Amygdala (tissue), 56 donors: ENCODE measurements at regions not wholly inside any gene's neighbourhood (a gene's known extent, or its start where the extent isn't known, plus 50 kb on each side); places are given as distances from the start of the nearest gene placed in this dataset.
"Not testable (repeated sequence)": the region's sequence is repeated elsewhere in the genome, so short reads cannot be mapped to it uniquely, and the experiment has no call there.

Experiments used
- DNase-seq, 56 donors: peaks; one replicate each; lab custom pipeline; 2025; lab: John Stamatoyannopoulos, UW

DNA sequence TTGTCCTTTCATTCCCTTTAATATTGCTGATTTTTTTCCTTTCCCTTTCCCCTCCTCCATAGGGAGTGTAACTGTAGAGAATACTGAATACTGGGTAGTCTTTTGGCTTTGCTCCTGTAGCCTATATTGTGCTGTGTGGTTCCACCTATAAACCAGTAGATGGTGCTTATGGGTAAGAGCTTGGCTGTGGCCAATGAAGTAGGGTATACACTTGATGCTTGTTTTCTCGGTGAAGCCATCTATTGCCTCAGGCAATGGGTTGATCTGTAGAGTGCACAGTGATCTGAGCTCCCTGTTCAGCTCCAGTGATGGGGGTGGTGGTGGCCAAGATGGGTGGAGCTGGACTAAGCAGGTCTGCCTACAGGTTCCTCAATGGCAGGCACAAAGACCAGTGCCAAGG, 203.3 kb upstream of the IMPG1 start:
- DNase-seq = no peak

DNA sequence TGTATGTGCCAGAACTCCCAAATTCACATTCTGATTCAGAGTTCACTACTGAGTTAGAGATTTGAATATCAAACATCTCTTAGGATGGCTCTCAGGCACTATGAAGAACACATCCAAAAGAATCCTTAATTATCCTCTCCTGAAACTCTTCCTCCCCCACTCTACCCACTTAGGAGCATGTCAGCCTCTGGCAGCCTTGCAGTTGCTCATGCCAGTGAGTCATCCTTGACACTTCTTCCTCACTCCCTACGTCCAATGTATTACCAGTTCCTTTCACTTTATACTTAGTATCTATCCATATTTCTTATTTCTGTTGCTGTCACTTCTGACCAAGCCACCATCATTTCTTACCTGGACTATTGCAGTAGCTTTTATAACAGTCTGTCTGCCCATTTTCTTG, 192.0 kb upstream of the IMPG1 start:
- DNase-seq = no peak

DNA sequence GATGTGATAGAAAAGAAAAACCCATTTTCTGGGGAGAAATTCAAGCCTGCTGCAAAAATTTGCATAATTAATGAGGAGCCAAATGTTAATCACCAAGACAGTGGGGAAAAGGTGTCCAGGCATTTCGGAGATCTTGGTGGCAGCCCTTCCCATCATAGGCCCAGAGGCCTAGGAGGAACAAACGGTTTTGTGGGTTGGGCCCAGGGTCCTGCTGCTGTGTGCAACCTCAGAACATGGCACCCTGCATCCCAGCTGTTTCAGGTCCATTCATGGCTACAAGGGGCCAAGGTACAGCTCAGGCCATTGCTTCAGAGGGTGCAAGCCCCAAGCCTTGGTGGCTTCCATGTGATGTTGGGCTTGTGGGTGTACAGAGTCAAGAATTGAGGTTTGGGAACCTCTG, 189.8 kb upstream of the IMPG1 start:
- no peak for DNase-seq

DNA sequence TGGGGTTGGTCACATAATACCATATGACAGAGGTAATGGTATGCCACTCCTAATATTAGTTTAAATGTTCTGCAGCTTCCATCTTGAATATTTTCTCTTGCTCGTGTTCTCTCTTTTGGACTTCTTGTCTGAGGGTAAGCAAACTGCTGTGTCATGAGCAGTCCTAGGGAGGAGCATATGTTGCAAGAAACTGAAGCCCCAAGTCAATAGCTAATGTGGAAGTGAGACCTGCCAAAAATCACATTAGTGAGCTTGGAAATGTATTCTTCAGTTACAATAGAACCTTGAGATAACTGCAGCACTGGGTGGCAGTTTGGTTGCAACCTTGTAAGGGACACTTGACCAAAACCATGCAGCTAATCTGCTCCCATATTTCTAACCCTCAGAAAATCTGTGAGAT, 178.2 kb upstream of the IMPG1 start:
- DNase-seq = no peak

DNA sequence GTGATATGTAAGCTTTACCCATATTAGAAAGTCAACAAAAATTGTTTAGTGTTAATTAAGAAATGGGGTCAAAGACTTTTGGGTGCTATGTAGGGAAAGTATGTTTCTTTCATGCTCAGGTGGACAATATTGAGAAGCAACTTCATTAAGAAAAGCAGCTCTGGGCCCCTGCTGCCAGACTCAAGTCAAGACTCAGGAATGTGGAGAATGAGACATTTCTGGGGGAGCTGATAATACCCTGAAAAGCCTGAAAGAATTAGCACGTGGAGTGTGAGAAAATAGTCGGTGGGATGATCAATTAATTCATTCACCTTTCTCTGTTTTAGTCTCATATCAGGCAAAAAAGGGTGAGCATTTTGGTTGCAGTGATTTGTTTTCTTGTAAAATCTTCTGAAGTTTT, 175.1 kb upstream of the IMPG1 start:
- DNase-seq = no peak

DNA sequence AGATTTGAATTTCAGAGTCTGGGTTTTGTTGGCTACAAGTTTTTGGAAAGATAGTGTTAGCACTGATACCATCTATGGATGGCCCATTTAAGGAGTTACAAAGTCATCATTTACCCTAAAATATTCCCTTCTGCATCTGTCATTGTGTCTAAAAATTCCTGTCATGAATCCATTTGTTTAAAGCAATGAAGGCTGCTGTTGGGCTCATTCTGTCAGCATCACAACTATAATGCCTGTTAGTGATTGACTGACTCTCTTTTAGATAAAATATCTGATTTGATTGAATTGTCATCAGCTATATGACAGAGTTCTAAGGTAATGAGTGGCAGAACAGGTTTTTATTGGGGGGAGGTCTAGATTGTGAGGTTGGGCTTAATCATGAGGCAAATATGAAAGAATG, 167.6 kb upstream of the IMPG1 start:
- DNase-seq = no peak

DNA sequence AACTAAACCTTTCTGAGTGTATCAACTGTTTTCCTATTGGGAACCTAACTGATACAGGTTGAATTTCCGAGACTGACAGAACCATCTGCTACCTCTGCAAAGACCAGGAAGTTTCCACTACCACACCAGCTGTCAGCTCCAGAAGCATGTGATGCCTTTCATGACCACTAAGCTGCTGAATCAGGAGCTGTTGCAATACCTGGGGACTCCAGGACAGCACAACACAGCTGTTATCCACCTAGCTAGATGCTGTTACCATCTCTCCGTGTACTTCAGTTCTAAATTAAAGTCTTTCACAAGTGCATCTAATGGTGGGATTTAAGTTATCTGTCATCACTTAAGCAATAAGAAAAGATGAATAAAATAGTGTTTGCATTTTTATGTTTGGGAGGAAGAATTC, 158.2 kb upstream of the IMPG1 start:
- DNase-seq = no peak

DNA sequence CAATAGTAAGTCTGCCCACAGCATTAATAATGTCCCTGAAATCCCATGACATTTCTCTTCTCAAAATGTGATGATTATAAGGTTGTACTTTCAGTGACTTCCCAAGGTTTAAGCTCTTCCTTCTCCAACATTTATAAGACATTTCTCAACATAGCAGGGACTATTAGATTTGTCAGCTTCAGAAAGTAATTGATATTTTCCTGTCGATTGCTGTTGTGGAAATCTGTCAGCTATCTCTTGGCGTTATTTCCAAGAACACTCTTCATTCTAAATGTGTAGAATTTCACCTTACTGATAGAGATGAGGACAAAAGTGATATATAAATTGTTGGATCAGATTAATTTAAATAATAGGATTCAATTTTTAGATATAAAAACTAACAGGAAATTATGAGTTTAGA, 149.7 kb upstream of the IMPG1 start:
- DNase-seq = no peak

DNA sequence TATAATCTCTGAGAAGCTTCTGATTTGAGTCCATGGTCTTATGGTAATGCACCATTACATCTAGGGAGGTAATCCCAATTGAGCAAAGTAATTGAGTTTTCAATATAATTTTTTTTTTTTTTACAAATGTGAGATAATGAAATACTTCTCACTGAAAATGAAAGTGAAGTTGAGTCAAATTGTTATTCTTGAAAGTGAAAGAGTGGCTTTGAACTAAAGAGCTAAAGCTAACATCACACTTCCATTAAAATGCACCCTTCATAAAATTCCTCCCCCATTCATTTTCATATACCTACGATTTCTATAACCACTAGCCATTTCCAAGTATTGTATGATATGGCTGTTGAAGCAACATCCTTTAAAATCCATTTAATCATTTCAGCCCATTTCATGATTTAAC, 149.1 kb upstream of the IMPG1 start:
- DNase-seq = no peak

DNA sequence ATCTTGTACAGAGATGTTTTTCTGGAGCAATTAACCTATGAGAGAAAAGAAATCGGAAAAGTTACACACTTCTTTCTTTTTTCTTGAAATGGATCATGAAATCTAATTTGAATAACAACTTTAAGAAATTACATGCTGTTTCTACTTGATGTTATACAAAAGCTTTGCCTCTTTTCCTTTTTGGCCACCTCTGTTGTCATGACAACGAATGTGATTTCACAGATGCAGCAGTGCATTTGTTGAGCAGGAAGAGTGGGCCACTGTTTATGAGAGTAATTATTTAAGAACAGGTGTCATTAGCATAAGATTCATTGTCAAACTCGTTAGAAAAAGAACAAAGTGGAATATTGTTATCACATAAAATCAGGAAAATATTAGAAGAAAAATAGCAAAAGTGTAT, 148.3 kb upstream of the IMPG1 start:
- DNase-seq = peak in 3 of 56 donors; percentile 0 to 17 (median 4)

DNA sequence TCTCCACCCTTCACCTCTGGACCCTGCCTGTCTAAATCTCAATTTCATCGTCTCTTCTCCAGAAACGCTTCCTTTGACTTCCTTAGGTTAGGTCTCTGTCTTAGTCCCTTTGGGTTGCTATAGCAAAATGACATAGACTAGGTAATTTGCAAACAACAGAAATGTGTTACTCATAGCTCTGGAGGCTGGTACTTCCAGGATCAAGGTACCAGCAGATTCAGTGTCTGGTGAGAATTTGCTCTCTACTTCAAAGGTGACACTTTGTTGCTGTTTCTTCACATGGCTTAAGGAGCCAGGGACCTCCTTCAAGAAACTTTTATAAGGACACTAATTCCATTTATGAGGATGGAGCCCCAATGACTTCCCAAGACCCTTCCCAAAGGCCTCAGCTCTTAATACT, 145.1 kb upstream of the IMPG1 start:
- no peak for DNase-seq

DNA sequence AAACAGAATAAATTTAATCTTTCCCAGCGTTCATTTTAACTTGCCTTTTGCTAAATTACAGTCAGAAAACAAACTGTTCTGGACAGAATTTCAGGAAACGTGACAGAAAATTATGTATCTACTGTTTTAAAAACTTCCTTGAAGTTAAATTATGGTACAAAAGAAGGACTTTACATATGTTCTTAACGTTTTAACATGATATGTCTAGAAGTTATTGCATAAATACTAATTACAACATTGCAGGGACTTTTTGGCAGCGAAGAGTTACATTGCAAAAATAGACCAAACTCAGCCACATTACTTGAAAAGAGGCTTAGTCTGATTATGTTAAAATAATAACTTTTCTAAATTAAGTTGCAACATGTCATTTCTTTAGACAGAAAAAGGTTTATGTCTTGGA, 142.1 kb upstream of the IMPG1 start:
- no peak for DNase-seq

DNA sequence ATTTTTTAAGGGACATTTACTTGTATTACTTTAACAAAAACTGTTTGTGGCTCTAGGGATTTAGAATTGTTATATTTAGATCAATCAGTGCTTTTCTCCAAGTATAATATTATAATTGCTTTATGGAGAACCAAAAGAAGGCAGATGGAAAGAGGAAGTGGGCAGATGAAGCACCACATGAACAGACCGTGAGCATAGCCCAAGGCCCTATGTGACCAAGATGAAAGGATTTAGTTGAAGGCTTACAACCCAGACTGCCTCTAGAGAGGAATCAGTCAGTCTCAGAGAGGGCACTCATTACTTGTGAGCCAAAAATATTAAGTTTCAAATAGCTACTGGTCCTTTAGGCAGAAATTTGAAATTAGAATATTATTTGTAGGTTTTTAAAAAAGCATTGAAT, 102.3 kb upstream of the IMPG1 start:
- no peak for DNase-seq

DNA sequence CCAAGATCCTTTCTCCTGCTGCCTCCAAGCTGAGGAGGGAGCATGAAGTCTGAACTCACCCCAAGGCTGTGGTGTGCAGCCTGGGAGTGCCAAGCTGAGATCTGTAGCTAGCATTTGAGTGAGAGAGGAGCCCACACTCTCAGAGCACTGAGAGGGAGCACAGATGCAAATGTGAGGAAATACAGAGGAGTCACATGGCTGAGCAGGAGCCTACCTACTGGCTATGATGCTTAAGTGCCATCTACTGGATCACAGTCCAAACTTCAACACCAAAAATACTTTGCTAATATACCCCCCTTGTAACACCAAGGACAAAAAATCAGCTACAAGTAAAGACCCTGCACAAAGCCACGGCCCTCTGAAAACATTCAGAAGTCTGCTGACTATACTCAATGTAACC, 94.4 kb upstream of the IMPG1 start:
- DNase-seq = no peak

DNA sequence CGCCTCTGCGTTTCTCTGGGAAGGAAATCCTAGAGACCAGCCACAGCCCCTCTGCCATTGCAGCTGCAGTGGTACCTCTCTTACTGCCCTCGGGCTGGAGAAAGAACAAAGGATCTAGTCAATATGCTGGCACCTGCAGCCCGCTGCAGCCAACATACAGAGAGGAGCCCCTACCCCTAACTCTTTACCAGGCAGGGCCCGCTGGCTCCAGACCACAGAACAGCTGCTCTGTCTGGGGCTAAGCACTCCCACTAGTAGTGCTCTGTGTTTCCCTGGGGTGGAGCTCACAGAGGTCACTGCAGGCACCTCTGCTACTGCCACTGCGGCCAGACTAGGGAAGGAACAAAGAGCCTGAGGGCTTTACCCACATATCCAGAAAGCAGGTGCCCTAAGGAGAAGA, 93.8 kb upstream of the IMPG1 start:
- DNase-seq = no peak

DNA sequence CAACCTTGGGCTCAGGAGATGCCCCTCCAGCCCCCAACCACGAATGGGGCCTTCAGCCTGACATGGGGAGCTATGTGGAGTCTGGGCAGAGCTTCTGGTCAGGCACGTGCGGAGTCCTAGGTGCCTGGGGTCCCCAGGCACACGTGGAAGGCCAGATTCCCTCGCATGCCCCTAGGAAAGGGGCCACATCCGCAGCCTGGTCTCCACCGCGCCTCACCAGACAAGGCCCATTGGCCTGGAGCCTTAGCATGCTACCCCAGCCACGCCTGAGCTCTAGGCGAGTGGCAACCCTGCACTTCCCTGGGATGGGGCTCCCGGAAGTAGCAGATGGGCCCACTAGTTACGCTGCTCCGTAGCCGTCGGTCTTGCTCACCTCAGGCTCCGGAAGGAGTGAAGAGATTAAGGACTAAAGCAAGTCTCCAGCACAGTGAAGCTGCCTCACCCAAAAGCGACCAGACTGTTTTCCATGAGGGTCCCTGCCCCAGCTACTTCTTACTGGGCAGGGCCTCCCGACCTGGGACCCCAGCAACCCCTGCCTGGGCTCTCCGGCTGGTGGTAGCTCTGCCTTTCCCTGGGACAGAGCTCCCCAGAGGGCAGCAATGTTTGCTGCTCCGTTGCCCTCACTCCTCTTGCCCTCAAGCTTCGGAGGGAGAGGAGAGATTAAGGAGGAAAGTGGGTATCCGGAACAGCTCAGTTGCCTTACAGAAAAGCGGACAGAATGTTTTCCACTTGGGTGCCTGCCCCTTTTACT, 93.2 kb upstream of the IMPG1 start:
- DNase-seq = no peak

DNA sequence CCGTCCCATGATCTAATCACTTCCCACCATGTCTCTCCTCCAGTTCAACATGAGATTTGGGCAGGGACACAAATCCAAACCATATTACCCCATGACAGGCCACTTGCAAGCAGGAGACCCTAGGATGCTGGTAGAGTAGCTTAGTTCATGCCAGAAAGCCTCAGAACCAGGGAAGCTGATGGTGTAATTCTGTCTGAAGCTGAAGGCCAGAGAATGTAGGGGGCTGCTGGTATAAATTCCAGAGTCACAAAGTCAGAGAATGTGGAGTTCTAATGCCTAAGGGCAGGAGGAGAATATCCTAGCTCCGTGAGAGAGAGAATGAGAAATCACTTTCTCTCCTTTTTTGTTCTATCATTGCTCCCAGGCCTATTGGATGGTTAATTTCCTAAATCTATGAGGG, 90.3 kb upstream of the IMPG1 start:
- no peak for DNase-seq

DNA sequence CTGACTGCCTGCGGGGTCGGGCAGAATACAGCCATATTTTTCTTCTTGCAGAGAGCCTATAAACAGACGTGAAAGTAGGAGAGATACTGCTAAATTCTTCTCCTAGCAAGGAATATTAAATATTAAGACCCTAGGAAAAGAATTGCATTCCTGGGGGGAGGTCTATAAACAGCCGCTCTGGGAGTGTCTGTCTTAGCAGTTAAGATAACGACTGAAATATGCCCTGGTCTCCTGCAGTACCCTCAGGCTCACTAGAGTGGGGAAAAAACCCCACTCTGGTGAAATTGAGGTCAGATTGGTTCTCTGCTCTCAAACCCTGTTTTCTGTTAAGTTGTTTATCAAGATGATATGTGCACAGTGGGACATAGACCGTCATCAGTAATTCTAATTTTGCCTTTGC, 85.3 kb upstream of the IMPG1 start:
- not testable (repeated sequence) for DNase-seq

DNA sequence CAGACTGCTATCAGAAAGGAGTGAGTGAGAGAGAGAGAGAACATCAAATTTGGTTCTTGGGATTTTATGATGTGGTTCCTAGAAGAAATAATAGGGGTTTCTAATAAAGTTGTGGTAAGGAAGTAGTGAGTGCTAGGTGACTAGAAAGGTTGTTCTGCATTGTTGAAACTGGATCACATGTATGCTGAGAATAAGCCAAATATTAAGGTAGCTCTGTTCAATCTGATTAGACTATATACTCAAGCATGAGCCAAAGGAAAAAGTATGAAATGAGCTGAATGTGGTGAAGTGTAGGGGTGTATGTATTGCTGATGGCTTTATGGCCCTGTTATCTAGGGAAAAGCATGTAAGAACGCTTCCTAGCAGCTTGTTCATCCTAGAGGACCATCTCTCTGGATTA, 63.0 kb upstream of the IMPG1 start:
- DNase-seq = no peak

DNA sequence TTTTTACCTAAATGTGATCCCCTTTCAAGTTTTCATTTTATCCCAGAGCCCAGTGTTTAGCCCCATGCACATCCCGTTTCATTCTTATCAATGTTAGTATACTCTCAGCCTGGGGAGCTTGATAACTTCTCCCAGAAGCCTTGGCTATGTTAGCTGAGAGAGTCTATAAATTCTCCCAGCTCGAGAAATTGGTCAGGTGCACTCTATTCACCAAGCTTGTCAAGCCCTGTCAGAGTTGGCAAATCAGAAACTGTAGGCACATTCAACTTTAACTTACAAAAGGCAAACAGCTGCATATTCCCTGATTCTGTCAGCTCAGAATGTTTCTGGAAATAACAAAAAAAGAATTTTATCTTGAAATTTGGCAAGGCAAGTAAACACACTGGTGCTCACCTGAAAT, 62.2 kb upstream of the IMPG1 start:
- no peak for DNase-seq

DNA sequence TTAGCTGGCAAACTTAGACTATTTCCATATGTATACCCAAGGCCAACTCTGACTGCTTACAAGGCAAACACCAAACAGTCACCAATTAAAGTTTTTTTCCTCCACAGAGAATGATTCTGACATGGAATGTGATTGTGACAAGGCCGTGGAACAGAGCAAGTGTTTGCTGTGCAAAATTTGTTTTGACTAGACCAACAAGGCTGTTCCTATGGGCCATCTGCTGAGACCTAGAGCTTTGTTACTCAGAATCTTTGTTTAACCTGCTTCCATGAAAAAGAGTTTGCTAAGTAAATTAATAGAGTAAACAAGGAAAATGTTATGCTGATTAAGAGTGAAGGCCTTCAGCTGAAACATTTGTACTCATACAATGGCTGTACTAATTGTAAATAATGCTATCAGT, 51.6 kb upstream of the IMPG1 start:
- DNase-seq = no peak
